ENCODE measurements at regions not wholly inside any gene's neighbourhood (a gene's known extent, or its start where the extent isn't known, plus 50 kb on each side); places are given as distances from the start of the nearest gene placed in this dataset.

- no peaks in the 10 kb centered on the region for H3K9me3 ChIP-seq (ENCODE audit: control insufficient read depth in 2 of 3, insufficient read depth in 1 of 3, low read length in 3 of 3)
- FAIRE-seq, result no peak
- intact Hi-C loops (cut with DNase I), result no loop called here
Observed at GRCh38 chr10:108230478-108231170, 1066.1 kb upstream of the SORCS1 start.

GRCh38 chr10:108208732-108209131, 1044.2 kb upstream of the SORCS1 start:
- FAIRE-seq (no peak), DNase-seq (no peak)
- intact Hi-C loops (cut with DNase I), result no loop called here
- H3K4me1 ChIP-seq (ENCODE audit: control insufficient read depth in 2 of 3, insufficient read depth in 2 of 3, low read depth in 1 of 3, low read length in 3 of 3), result no peaks in the 10 kb centered on the region
- no peaks in the 10 kb centered on the region for H3K9me3 ChIP-seq (ENCODE audit: control insufficient read depth in 2 of 3, insufficient read depth in 1 of 3, low read length in 3 of 3)
- H3K4me3 ChIP-seq (ENCODE audit: low read length in 3 of 3), result no peak overlapping the region
- no peak for TF ChIP-seq CTCF (IDR thresholded peaks at IDR 0.05; ENCODE audit: borderline replicate concordance, extremely low read depth, insufficient read depth)
- H3K36me3 ChIP-seq (ENCODE audit: control insufficient read depth in 2 of 3, insufficient read depth in 3 of 3, low read length in 3 of 3), result no peaks in the 10 kb centered on the region
- no peaks in the 10 kb centered on the region for H3K27me3 ChIP-seq (ENCODE audit: control insufficient read depth, insufficient read depth, low read length)
- no peak overlapping the region for H3K9ac ChIP-seq (ENCODE audit: low read length in 3 of 3)
- H3K27ac ChIP-seq (ENCODE audit: low read depth in 2 of 2, low read length in 2 of 2), result no peak overlapping the region

More at GRCh38 chr10:108230478-108231170, 1066.1 kb upstream of the SORCS1 start:
- H3K27me3 ChIP-seq (ENCODE audit: control insufficient read depth, insufficient read depth, low read length), result no peaks in the 10 kb centered on the region
- TF ChIP-seq CTCF (IDR thresholded peaks at IDR 0.05; ENCODE audit: borderline replicate concordance, extremely low read depth, insufficient read depth), result no peak
- H3K9ac ChIP-seq (ENCODE audit: low read length in 3 of 3), result no peak overlapping the region
- H3K36me3 ChIP-seq (ENCODE audit: control insufficient read depth in 2 of 3, insufficient read depth in 3 of 3, low read length in 3 of 3), result no peaks in the 10 kb centered on the region
- H3K27ac ChIP-seq (ENCODE audit: low read depth in 2 of 2, low read length in 2 of 2), result no peak overlapping the region
- DNase-seq, result no peak
- H3K4me3 ChIP-seq (ENCODE audit: low read length in 3 of 3), result no peak overlapping the region
- H3K4me1 ChIP-seq (ENCODE audit: control insufficient read depth in 2 of 3, insufficient read depth in 2 of 3, low read depth in 1 of 3, low read length in 3 of 3), result no peaks in the 10 kb centered on the region

DNA sequence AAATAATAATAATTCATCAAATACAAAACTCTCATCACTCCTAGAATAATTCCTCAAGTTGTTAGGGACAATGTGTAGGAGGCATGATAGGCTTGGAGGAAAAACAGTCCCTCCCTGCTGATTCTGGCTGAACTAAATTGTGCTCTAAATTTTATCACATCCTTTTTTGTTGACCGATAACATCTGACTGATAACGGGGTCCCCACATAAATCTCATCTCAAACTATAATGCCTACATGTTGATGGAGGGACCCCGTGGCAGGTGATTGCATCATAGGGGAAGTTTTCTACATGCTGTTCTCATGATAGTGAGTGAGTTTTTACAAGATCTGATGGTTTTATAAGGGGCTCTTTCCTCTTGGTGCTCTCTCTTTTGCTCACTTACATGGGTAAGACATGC, 1043.5 kb upstream of the SORCS1 start:
- FAIRE-seq, result no peak
- Histone ChIP-seq H3K9me3 (ENCODE audit: control insufficient read depth in 2 of 3, insufficient read depth in 1 of 3, low read length in 3 of 3) (no peaks in the 10 kb centered on the region), H3K36me3 (ENCODE audit: control insufficient read depth in 2 of 3, insufficient read depth in 3 of 3, low read length in 3 of 3) (no peaks in the 10 kb centered on the region), H3K4me1 (ENCODE audit: control insufficient read depth in 2 of 3, insufficient read depth in 2 of 3, low read depth in 1 of 3, low read length in 3 of 3) (no peaks in the 10 kb centered on the region), H3K4me3 (ENCODE audit: low read length in 3 of 3) (no peak overlapping the region), H3K27ac (ENCODE audit: low read depth in 2 of 2, low read length in 2 of 2) (no peak overlapping the region), H3K9ac (ENCODE audit: low read length in 3 of 3) (no peak overlapping the region), H3K27me3 (ENCODE audit: control insufficient read depth, insufficient read depth, low read length) (no peaks in the 10 kb centered on the region)
- TF ChIP-seq CTCF (IDR thresholded peaks at IDR 0.05; ENCODE audit: borderline replicate concordance, extremely low read depth, insufficient read depth), result no peak
- DNase-seq, result no peak
- intact Hi-C loops (cut with DNase I), result no loop called here

Measured in kidney (tissue), 13 donors.